ENCODE measurements at regions not wholly inside any gene's neighbourhood (a gene's known extent, or its start where the extent isn't known, plus 50 kb on each side); places are given as distances from the start of the nearest gene placed in this dataset.

- no peak for TF ChIP-seq CTCF (IDR thresholded peaks at IDR 0.05)
- Histone ChIP-seq H3K36me3 (no peaks in the 10 kb centered on the region), H3K27me3 (replicated peaks; ENCODE audit: insufficient read depth) (no peaks in the 10 kb centered on the region), H3K27ac (no peak overlapping the region), H3K4me1 (ENCODE audit: control insufficient read depth in 1 of 2, low read depth in 2 of 2) (no peaks in the 10 kb centered on the region), H3K4me3 (no peak overlapping the region), H3K9me3 (no peaks in the 10 kb centered on the region)
- DNase-seq (ENCODE audit: low spot score), result no peak
- ATAC-seq (ENCODE audit: insufficient number of reproducible peaks, low FRiP score, low read depth), result no peak
These were observed 713.0 kb upstream of the LRRC4C start for GRCh38 chr11:42172441-42172840.

- H3K27ac ChIP-seq, result no peak overlapping the region
- TF ChIP-seq CTCF (IDR thresholded peaks at IDR 0.05), result no peak
- H3K4me3 ChIP-seq, result no peak overlapping the region
- no peaks in the 10 kb centered on the region for H3K4me1 ChIP-seq (ENCODE audit: control insufficient read depth in 1 of 2, low read depth in 2 of 2)
- ATAC-seq (ENCODE audit: insufficient number of reproducible peaks, low FRiP score, low read depth), result no peak
- no peaks in the 10 kb centered on the region for H3K36me3 ChIP-seq
- no peak for DNase-seq (ENCODE audit: low spot score)
- H3K27me3 ChIP-seq (replicated peaks; ENCODE audit: insufficient read depth), result no peaks in the 10 kb centered on the region
- H3K9me3 ChIP-seq, result no peaks in the 10 kb centered on the region
These were observed 715.8 kb upstream of the LRRC4C start for GRCh38 chr11:42175203-42175602.

- Histone ChIP-seq H3K4me3 (no peak overlapping the region), H3K36me3 (no peaks in the 10 kb centered on the region), H3K4me1 (ENCODE audit: control insufficient read depth in 1 of 2, low read depth in 2 of 2) (no peaks in the 10 kb centered on the region), H3K27me3 (replicated peaks; ENCODE audit: insufficient read depth) (no peaks in the 10 kb centered on the region), H3K9me3 (no peaks in the 10 kb centered on the region), H3K27ac (no peak overlapping the region)
- no peak for ATAC-seq (ENCODE audit: insufficient number of reproducible peaks, low FRiP score, low read depth)
- TF ChIP-seq CTCF (IDR thresholded peaks at IDR 0.05), result no peak
- DNase-seq (ENCODE audit: low spot score), result no peak
These were observed 719.8 kb upstream of the LRRC4C start for GRCh38 chr11:42179216-42179615.

- H3K36me3 ChIP-seq, result no peaks in the 10 kb centered on the region
- DNase-seq (ENCODE audit: low spot score) (no peak), ATAC-seq (ENCODE audit: insufficient number of reproducible peaks, low FRiP score, low read depth) (no peak)
- no peak for TF ChIP-seq CTCF (IDR thresholded peaks at IDR 0.05)
- H3K27ac ChIP-seq, result no peak overlapping the region
- H3K9me3 ChIP-seq, result no peaks in the 10 kb centered on the region
- no peaks in the 10 kb centered on the region for H3K27me3 ChIP-seq (replicated peaks; ENCODE audit: insufficient read depth)
- H3K4me1 ChIP-seq (ENCODE audit: control insufficient read depth in 1 of 2, low read depth in 2 of 2), result no peaks in the 10 kb centered on the region
- no peak overlapping the region for H3K4me3 ChIP-seq
These were observed 736.0 kb upstream of the LRRC4C start for GRCh38 chr11:42195289-42196013.

- Histone ChIP-seq H3K27ac (no peak overlapping the region), H3K4me1 (ENCODE audit: control insufficient read depth in 1 of 2, low read depth in 2 of 2) (no peaks in the 10 kb centered on the region), H3K9me3 (no peaks in the 10 kb centered on the region), H3K36me3 (no peaks in the 10 kb centered on the region), H3K4me3 (no peak overlapping the region), H3K27me3 (replicated peaks; ENCODE audit: insufficient read depth) (no peaks in the 10 kb centered on the region)
- ATAC-seq (ENCODE audit: insufficient number of reproducible peaks, low FRiP score, low read depth), result no peak
- DNase-seq (ENCODE audit: low spot score), result no peak
- no peak for TF ChIP-seq CTCF (IDR thresholded peaks at IDR 0.05)
These were observed 740.9 kb upstream of the LRRC4C start for GRCh38 chr11:42200311-42200710.
